ENCODE measurements at regions not wholly inside any gene's neighbourhood (a gene's known extent, or its start where the extent isn't known, plus 50 kb on each side); places are given as distances from the start of the nearest gene placed in this dataset.

- TF ChIP-seq POLR2AphosphoS5 (IDR thresholded peaks at IDR 0.05; ENCODE audit: low read depth, low read length): 0 out of 2 replicates have a peak, but pooled peaks have one; percentile 29
- TF ChIP-seq, protein P1, sequence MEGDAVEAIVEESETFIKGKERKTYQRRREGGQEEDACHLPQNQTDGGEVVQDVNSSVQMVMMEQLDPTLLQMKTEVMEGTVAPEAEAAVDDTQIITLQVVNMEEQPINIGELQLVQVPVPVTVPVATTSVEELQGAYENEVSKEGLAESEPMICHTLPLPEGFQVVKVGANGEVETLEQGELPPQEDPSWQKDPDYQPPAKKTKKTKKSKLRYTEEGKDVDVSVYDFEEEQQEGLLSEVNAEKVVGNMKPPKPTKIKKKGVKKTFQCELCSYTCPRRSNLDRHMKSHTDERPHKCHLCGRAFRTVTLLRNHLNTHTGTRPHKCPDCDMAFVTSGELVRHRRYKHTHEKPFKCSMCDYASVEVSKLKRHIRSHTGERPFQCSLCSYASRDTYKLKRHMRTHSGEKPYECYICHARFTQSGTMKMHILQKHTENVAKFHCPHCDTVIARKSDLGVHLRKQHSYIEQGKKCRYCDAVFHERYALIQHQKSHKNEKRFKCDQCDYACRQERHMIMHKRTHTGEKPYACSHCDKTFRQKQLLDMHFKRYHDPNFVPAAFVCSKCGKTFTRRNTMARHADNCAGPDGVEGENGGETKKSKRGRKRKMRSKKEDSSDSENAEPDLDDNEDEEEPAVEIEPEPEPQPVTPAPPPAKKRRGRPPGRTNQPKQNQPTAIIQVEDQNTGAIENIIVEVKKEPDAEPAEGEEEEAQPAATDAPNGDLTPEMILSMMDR (IDR thresholded peaks at IDR 0.05): no peak
- TF ChIP-seq SIN3A (IDR thresholded peaks at IDR 0.05; ENCODE audit: borderline replicate concordance, insufficient read depth, low read depth, low read length): no peak
- TF ChIP-seq, protein P2, sequence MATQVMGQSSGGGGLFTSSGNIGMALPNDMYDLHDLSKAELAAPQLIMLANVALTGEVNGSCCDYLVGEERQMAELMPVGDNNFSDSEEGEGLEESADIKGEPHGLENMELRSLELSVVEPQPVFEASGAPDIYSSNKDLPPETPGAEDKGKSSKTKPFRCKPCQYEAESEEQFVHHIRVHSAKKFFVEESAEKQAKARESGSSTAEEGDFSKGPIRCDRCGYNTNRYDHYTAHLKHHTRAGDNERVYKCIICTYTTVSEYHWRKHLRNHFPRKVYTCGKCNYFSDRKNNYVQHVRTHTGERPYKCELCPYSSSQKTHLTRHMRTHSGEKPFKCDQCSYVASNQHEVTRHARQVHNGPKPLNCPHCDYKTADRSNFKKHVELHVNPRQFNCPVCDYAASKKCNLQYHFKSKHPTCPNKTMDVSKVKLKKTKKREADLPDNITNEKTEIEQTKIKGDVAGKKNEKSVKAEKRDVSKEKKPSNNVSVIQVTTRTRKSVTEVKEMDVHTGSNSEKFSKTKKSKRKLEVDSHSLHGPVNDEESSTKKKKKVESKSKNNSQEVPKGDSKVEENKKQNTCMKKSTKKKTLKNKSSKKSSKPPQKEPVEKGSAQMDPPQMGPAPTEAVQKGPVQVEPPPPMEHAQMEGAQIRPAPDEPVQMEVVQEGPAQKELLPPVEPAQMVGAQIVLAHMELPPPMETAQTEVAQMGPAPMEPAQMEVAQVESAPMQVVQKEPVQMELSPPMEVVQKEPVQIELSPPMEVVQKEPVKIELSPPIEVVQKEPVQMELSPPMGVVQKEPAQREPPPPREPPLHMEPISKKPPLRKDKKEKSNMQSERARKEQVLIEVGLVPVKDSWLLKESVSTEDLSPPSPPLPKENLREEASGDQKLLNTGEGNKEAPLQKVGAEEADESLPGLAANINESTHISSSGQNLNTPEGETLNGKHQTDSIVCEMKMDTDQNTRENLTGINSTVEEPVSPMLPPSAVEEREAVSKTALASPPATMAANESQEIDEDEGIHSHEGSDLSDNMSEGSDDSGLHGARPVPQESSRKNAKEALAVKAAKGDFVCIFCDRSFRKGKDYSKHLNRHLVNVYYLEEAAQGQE (IDR thresholded peaks at IDR 0.05; ENCODE audit: insufficient read depth in 1 of 2, low read depth in 2 of 2, low read length in 1 of 2): no peak
Observed at GRCh38 chr12:65533177-65533883, 254.8 kb downstream of the MSRB3 start.

Data from Panc1 (cell line).